Upper lobe of right lung (tissue), 1 donor: ENCODE measurements at regions not wholly inside any gene's neighbourhood (a gene's known extent, or its start where the extent isn't known, plus 50 kb on each side); places are given as distances from the start of the nearest gene placed in this dataset.
"Not testable (repeated sequence)": the region's sequence is repeated elsewhere in the genome, so short reads cannot be mapped to it uniquely, and the experiment has no call there.

Experiments used
- ATAC-seq: fragments of 200-7000 bp; cut with Tn5 transposase; one replicate; pipeline ENCODE4 v1.9.1; 2020; ENCODE audit warnings: mild to moderate bottlenecking, moderate library complexity
- DNase-seq: peaks from one replicate; pipeline ENCODE4 v3.0.0-alpha.2; 2020
- H3K27ac ChIP-seq: fragments of 200-600 bp; one replicate; pipeline ENCODE4 v1.8.0; 2022
- H3K27me3 ChIP-seq: fragments of 200-600 bp; one replicate; pipeline ENCODE4 v1.8.0; 2022; ENCODE audit warnings: mild to moderate bottlenecking
- H3K36me3 ChIP-seq: fragments of 200-600 bp; one replicate; pipeline ENCODE4 v1.8.0; 2022
- H3K4me1 ChIP-seq: fragments of 200-600 bp; one replicate; pipeline ENCODE4 v1.8.0; 2022
- H3K4me3 ChIP-seq: fragments of 200-600 bp; one replicate; pipeline ENCODE4 v1.8.0; 2022; ENCODE audit warnings: mild to moderate bottlenecking
- H3K9me3 ChIP-seq: fragments of 200-600 bp; one replicate; pipeline ENCODE4 v1.8.0; 2022
- CTCF ChIP-seq: fragments of 200-600 bp; IDR thresholded peaks from one replicate; pipeline ENCODE4 v1.8.0; 2022; ENCODE audit warnings: antibody characterized with exemption
- intact Hi-C: fragments of 100-400 bp; cut with DNase I; formaldehyde crosslinking; loops from one replicate; pipeline ENCODE4 v1.11.0; 2022
- donor health status: DM: no; HTN: yes; CAD: no; lungs with severe emphysema.

DNA sequence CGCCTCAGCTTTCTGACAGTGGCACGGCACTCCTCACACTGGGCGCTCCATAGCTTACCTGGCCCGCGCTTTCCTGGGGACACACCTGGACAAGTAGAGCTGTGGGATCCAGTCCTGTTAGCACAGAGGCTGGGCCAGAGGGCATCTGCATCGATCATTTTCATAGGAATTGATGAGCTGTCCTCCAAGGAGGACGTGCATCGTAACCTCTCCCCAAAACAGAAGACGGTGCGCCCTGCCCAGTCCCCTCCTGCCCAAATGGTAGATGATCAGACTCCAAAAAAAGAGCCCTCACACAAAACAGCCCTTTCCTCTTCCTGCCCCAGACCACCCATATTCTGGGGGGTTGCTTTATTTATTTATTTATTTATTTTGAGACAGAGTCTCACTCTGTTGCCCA lies 161.2 kb downstream of the CTTN start:
- Histone ChIP-seq H3K36me3 (no peaks in the 10 kb centered on the region), H3K4me3 (no peak overlapping the region), H3K27me3 (no peaks in the 10 kb centered on the region), H3K9me3 (no peaks in the 10 kb centered on the region), H3K27ac (no peak overlapping the region), H3K4me1 (no peaks in the 10 kb centered on the region)
- DNase-seq, result no peak
- intact Hi-C loops, result no loop called here
- no peak for ATAC-seq
- TF ChIP-seq CTCF, result no peak

DNA sequence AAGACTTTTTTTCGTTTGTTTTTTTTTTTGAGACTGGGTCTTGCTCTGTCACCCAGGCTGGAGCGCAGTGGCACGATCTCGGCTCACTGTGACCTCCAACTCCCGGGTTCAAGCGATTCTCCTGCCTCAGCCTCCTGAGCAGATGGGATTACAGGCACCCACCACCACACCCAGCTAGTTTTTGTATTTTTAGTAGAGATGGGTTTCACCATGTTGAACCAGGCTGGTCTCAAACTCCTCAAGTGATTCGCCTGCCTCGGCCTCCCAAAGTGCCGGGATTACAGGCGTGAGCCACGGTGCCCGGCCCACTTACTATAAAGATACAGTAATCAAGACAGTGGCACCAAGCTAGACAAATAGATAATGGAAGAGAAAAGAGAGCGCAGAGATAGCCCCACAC lies 162.3 kb downstream of the CTTN start:
- intact Hi-C loops, H3K4me3 ChIP-seq, H3K27ac ChIP-seq, ATAC-seq, H3K36me3 ChIP-seq, DNase-seq, H3K9me3 ChIP-seq, H3K4me1 ChIP-seq, H3K27me3 ChIP-seq: not testable (repeated sequence)

DNA sequence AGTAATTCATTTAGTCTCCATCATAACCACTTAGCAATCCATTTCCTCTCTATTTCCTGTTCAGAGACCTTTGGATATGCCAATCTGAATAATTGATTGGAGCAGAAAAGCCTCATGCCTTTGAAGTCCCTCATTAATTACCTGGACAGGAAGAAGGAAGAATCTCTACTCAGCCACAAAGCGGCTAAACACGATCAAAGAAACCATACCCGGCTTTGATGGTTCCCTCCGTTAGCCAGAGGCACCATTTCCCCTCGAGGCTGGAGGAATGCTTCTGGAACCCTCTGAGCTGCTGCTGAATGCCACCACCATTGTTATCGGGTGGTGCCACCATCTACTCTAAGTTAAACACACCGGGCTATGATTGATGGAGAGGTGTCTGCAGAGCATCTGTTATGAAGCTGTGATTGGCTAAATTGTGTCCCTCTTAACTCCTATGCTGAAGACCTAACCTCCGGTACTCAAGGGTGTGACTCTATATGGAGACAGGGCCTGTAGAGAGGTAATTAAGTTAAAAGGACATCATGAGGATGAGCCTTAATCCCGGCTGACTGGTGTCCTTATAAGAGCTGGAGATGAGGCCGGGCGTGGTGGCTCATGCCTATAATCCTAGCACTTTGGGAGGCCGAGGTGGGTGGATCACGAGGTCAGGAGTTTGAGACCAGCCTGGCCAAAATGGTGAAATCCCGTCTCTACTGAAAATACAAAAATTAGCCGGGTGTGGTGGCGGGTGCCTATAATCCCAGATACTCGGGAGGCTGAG lies 168.6 kb downstream of the CTTN start:
- H3K27ac ChIP-seq, result no peak overlapping the region
- no peaks in the 10 kb centered on the region for H3K9me3 ChIP-seq
- DNase-seq (peak; percentile 6), ATAC-seq (no peak)
- TF ChIP-seq CTCF, result no peak
- intact Hi-C loops, result no loop called here
- H3K36me3 ChIP-seq, result no peaks in the 10 kb centered on the region
- H3K27me3 ChIP-seq, result no peaks in the 10 kb centered on the region
- peaks cover 13% of the 10 kb centered on the region for H3K4me1 ChIP-seq
- no peak overlapping the region for H3K4me3 ChIP-seq

GRCh38 chr11:70567680-70568034 lies 169.3 kb downstream of the CTTN start:
- Histone ChIP-seq H3K4me3 (peak overlapping the region; percentile 48), H3K4me1 (peaks cover 13% of the 10 kb centered on the region), H3K27ac (peak overlapping the region; percentile 80), H3K9me3 (no peaks in the 10 kb centered on the region), H3K27me3 (no peaks in the 10 kb centered on the region), H3K36me3 (no peaks in the 10 kb centered on the region)
- ATAC-seq, result no peak
- no peak for TF ChIP-seq CTCF
- intact Hi-C loops, result no loop called here
- peak; percentile 46 for DNase-seq

DNA sequence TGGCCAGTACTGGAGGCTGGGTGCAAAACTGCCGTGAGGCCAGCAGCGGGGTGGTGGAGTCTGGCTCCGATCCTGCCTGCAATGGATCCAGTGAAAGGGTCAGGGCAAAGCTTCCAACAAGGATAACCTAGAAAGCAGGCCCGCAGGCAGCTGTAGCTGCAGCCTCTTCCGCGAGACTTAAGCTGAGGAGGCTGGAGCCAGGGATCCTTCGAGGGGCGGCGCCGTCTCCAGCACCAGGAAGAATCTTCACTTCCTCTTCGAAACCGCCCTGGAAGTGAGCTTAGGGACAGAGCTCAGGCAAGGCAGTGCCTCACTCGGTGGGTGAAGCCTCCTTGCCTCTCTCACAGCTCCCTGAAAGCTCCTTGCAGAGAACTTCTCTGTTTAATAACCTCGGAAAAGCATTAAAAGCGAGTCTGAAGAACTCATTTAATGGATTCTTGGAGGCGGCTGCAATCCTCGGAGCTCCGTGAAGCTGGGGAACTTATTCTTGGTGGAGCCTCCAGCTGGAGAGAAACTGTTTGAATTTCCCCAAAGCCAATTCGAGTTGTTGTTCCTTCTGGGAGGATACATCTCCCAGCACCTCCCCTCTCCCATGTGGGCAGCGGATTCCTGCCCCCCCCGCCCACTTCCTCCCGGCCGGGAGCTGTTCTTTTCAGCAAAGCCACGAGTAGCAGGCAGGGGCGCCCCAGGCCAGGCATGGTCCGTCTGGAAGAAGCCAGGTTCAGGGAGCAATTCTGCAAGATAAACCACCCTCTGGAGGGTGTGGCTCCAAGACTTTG lies 169.9 kb downstream of the CTTN start:
- no peaks in the 10 kb centered on the region for H3K9me3 ChIP-seq
- intact Hi-C loops, result no loop called here
- DNase-seq, result peak; percentile 68
- H3K27ac ChIP-seq, result peak overlapping the region; percentile 80
- H3K27me3 ChIP-seq, result no peaks in the 10 kb centered on the region
- H3K36me3 ChIP-seq, result no peaks in the 10 kb centered on the region
- TF ChIP-seq CTCF, result peak; percentile 39
- H3K4me1 ChIP-seq, result peaks cover 13% of the 10 kb centered on the region
- ATAC-seq, result peak; percentile 82
- peak overlapping the region; percentile 48 for H3K4me3 ChIP-seq
